GM13977 (cell line): ENCODE measurements at regions not wholly inside any gene's neighbourhood (a gene's known extent, or its start where the extent isn't known, plus 50 kb on each side); places are given as distances from the start of the nearest gene placed in this dataset.

Source experiments
- DNase-seq: peaks from one replicate; pipeline ENCODE4 v3.0.0; 2012; ENCODE audit warnings: low spot score
- in situ Hi-C: fragments of 300-500 bp; cut with MboI; formaldehyde crosslinking; loops from one replicate; pipeline ENCODE4 v1.12.0; 2022; ENCODE audit warnings: low sequenced_read_pairs, low pct_unique_long_range_greater_than_20kb, mixed read lengths, inconsistent platforms; ENCODE audit not compliant: unreplicated experiment
- TF ChIP-seq, protein P1 (sequence below): IDR thresholded peaks from 2 replicates; pipeline ENCODE4 v1.5.1; 2012; ENCODE audit warnings: mild to moderate bottlenecking, control low read depth; ENCODE audit not compliant: insufficient read depth; ENCODE audit errors: extremely low read depth, missing control alignments

DNA sequence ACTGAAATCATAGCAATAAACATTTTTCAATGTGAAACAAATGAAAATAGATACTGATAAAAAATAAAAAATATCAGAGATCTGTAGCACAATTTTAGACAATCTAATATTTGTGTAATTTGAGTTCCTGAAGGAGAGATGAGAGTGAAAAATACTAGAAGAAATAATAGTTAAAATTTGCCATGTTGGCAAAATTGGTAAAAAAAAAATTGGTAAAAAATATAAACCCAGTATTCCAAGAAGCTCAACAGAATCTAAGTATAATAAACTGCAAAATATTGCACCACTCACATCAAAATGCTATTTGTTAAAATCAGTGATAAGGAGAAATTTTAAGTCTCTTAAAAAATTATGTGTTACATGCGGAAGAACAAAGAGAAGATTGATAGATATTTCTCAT lies 1680.7 kb downstream of the PCDH7 start:
- no peak for DNase-seq
- TF ChIP-seq, protein P1, sequence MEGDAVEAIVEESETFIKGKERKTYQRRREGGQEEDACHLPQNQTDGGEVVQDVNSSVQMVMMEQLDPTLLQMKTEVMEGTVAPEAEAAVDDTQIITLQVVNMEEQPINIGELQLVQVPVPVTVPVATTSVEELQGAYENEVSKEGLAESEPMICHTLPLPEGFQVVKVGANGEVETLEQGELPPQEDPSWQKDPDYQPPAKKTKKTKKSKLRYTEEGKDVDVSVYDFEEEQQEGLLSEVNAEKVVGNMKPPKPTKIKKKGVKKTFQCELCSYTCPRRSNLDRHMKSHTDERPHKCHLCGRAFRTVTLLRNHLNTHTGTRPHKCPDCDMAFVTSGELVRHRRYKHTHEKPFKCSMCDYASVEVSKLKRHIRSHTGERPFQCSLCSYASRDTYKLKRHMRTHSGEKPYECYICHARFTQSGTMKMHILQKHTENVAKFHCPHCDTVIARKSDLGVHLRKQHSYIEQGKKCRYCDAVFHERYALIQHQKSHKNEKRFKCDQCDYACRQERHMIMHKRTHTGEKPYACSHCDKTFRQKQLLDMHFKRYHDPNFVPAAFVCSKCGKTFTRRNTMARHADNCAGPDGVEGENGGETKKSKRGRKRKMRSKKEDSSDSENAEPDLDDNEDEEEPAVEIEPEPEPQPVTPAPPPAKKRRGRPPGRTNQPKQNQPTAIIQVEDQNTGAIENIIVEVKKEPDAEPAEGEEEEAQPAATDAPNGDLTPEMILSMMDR: no peak
- in situ Hi-C loops: no loop called here

DNA sequence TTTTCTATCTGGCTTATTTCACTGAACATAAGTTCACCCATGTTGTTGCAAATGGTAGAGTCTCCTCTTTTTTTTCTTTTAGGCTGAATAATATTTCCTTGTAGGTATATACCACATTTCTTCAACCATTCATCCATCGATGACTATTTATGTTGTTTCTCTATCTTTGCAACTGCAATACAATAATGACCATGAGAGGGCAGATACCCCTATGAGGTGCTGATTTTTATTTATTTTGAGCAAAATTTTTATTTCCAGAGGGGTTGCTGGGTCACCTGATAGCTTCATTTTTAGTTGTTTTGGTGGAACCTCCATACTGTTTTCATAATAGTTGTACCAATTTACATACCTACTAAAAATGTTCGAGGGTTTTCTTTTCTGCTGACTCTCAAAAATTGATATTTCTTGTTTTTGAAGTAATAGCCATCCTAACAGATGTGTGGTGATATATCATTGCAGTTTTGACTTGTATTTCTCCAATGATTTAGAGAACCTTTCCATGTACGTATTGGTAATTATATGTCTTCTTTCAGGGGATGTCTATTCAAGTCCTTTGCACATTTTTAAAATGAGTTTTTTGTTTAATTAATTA lies 1697.0 kb downstream of the PCDH7 start:
- DNase-seq: no peak
- in situ Hi-C loops: no loop called here
- TF ChIP-seq, protein P1: no peak

DNA sequence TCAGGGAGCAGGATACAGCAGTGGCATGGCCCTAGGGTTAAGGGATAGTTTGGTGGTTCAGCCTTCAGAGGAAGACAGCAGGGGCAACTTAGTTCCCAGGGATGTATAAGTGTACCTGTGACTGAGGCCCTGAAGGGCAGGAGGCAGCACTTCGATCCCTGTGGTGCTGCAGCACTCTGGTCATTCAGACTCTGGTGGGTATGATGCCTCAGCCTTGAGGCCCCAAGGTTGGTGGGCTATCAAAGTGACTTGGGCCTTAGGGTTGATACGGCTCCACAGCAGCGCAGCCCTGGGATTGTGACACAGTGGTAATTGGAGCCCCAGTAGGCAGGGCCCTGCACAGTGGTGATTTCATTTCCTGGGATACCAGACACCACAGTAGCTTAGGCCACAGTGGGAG lies 1703.1 kb downstream of the PCDH7 start:
- no peak for DNase-seq
- TF ChIP-seq, protein P1: no peak
- in situ Hi-C loops: no loop called here

DNA sequence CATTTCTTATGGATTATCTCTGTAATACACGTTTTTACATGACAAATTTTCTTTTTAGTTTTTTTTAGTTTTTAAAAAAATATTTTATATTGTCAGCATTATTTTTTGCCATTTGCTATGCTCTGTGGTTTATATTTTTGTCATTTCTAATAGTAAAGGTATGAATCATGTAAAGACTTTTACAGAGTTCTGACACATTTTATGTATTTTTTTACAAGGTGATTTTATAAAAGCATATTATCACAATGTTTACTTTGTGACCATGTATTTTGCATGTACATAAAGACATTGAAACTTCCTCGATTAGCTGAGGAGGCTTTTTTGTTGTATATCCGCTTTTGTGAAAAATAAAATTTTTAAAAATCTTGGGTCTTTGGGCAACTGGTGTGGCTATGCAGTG lies 1705.1 kb downstream of the PCDH7 start:
- TF ChIP-seq, protein P1: no peak
- in situ Hi-C loops: no loop called here
- DNase-seq: no peak

DNA sequence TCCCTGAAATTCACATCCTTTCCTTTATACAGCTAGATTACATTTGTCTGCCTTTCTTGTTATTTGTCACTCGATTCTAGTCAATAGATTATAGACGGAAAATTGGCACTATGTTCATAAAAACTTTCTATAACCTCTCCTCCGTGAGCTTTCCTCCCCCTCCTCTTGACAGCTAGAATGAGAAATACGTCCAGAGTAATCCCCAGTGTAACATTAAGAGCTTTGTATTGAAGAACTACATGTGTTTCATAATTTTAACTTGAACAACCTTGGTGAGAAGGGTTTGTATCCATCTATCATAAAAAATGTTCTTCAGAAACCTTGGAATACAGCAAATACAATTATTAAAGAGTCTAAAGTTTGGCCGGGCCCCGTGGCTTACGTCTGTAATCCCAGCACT lies 1707.4 kb downstream of the PCDH7 start:
- TF ChIP-seq, protein P1: no peak
- in situ Hi-C loops: no loop called here
- no peak for DNase-seq

DNA sequence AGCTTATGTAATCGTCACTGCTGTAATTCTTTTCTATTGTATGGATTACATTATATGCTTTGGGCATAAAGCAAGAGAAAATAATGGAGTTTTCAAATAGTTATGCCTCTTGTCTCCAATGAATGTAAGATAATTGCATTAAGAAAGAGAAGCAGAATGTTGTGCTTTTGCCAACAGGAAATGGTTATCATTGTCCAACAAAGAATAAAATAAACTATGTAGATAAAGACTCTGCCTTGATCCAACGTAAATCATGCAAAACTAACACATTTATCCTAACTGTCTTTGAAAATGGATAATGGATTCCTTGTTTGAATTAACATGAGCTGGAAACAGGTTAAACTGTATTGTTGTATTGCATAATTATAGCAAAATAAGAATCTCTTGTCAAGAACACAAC lies 1709.0 kb downstream of the PCDH7 start:
- TF ChIP-seq, protein P1: no peak
- no peak for DNase-seq
- in situ Hi-C loops: no loop called here

DNA sequence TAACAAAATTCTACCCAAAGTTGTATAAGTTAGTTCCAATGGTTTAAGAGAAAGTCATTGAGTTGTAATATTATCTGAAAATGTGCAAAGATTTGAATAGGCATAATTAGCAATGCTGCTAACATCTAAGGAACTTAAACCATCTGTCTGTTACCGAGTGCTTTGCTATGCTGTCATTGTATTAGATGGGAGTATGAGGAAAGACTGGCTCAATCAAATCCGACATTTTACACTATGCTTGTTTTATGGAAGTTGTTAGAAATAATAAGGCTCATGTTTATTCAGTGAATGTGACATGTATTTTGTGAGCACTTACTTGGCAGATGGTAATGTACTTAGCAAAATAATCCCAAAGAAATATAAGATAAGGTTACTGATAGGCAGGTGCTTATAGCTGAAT lies 1715.1 kb downstream of the PCDH7 start:
- no peak for DNase-seq
- in situ Hi-C loops: no loop called here
- TF ChIP-seq, protein P1: no peak
